ENCODE measurements at regions not wholly inside any gene's neighbourhood (a gene's known extent, or its start where the extent isn't known, plus 50 kb on each side); places are given as distances from the start of the nearest gene placed in this dataset.

DNA sequence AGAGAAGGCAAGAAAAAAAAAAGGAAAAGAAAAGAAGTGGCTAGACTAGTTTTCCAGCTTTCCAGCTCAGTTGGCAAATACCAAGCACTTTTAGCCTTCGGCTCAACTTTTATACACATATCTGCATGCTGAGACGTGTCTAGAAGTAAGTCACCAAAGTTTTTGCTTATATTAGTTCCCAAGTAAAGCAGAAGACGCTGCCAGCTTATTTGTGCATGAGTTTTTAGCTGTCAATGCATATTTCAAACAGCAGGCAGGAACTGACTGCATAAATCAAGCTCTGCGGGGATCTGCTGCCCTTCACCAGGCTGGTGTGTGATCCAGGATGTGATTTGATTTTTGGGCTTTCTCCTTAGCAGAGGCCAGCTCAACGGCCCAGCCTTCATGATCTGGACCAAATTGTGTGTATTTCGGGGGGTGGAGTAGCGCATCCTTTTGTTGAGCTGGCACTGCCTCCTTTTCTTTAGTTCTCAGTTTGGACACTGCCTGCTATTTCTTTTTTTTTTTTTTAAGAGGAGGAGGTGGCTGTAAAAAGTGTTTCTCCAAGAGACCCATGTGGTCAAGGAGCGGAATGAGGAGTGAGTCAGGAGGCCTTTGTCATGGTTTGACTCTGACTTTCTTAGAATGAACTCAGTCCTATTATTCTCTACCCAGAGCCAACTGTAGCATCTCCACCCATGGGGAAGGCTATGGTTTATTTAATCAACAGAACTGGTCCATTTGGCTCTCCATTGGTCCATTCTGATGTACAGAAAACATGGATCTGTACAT is 162.6 kb upstream of the XYLT1 start:
- Mint-ChIP-seq H3K27me3 (ENCODE audit: low read depth) (no peaks in the 10 kb centered on the region), H3K4me3 (no peak overlapping the region), H3K9me3 (peaks cover 11% of the 10 kb centered on the region; the same call in 1 of the 2 replicates), H3K36me3 (no peaks in the 10 kb centered on the region), H3K4me1 (peaks cover 18% of the 10 kb centered on the region), H3K27ac (no peak overlapping the region)
- no peak for DNase-seq (ENCODE audit: low spot score)
- no peak for TF ChIP-seq ZNF121 (CRISPR knock-in tag; IDR thresholded peaks at IDR 0.05)
- no peak for TF ChIP-seq NR1H2 (CRISPR knock-in tag; IDR thresholded peaks at IDR 0.05)
- no peak for TF ChIP-seq ZNF263 (CRISPR knock-in tag; IDR thresholded peaks at IDR 0.05; ENCODE audit: low read depth)
- TF ChIP-seq, protein P1, sequence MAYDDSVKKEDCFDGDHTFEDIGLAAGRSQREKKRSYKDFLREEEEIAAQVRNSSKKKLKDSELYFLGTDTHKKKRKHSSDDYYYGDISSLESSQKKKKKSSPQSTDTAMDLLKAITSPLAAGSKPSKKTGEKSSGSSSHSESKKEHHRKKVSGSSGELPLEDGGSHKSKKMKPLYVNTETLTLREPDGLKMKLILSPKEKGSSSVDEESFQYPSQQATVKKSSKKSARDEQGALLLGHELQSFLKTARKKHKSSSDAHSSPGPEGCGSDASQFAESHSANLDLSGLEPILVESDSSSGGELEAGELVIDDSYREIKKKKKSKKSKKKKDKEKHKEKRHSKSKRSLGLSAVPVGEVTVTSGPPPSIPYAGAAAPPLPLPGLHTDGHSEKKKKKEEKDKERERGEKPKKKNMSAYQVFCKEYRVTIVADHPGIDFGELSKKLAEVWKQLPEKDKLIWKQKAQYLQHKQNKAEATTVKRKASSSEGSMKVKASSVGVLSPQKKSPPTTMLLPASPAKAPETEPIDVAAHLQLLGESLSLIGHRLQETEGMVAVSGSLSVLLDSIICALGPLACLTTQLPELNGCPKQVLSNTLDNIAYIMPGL (CRISPR knock-in tag; IDR thresholded peaks at IDR 0.05), result no peak
- TF ChIP-seq, protein P2, sequence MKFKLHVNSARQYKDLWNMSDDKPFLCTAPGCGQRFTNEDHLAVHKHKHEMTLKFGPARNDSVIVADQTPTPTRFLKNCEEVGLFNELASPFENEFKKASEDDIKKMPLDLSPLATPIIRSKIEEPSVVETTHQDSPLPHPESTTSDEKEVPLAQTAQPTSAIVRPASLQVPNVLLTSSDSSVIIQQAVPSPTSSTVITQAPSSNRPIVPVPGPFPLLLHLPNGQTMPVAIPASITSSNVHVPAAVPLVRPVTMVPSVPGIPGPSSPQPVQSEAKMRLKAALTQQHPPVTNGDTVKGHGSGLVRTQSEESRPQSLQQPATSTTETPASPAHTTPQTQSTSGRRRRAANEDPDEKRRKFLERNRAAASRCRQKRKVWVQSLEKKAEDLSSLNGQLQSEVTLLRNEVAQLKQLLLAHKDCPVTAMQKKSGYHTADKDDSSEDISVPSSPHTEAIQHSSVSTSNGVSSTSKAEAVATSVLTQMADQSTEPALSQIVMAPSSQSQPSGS (CRISPR knock-in tag; IDR thresholded peaks at IDR 0.05; ENCODE audit: borderline replicate concordance, low read depth), result no peak
- TF ChIP-seq ZNF219 (CRISPR knock-in tag; IDR thresholded peaks at IDR 0.05; ENCODE audit: borderline replicate concordance), result no peak
- no peak for TF ChIP-seq FOXJ3 (CRISPR knock-in tag; IDR thresholded peaks at IDR 0.05; ENCODE audit: borderline replicate concordance)
- TF ChIP-seq ZNF317 (CRISPR knock-in tag; IDR thresholded peaks at IDR 0.05; ENCODE audit: borderline replicate concordance, low read depth), result no peak
- TF ChIP-seq CREM (CRISPR knock-in tag; IDR thresholded peaks at IDR 0.05), result no peak
- TF ChIP-seq ZNF138 (CRISPR knock-in tag; conservative IDR thresholded peaks at IDR 0.05), result no peak
- TF ChIP-seq, protein P3, sequence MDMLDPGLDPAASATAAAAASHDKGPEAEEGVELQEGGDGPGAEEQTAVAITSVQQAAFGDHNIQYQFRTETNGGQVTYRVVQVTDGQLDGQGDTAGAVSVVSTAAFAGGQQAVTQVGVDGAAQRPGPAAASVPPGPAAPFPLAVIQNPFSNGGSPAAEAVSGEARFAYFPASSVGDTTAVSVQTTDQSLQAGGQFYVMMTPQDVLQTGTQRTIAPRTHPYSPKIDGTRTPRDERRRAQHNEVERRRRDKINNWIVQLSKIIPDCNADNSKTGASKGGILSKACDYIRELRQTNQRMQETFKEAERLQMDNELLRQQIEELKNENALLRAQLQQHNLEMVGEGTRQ (CRISPR knock-in tag; IDR thresholded peaks at IDR 0.05), result no peak
- POLR2A ChIA-PET, result no interaction called here
- CTCF ChIA-PET, result interaction anchor here (0.6 to 0.7 kb wide), 2 partner anchors 54 to 439 kb away, joined by 3 read pairs; no protein-coding TSS in a partner anchor
- ATAC-seq, result no peak

DNA sequence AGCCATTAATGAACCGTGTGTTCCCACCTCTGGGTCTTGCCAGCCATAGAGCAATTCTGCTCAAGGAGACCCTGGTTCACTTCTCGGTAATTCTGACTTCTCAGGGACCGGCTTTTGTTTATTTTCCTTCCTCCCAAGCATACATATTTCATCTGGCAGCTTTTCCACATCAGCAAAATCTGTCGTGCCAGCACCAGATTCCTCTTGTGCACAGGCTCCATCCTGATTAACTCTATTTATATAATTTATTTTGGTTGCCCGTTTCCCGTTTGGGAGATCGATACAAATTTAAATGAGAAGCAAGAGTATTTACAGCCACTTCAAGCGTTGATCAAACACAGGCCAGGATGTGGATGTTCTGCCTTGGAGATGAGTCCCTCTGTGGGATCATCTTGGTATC is 161.9 kb upstream of the XYLT1 start:
- TF ChIP-seq, protein P3 (CRISPR knock-in tag; IDR thresholded peaks at IDR 0.05), result no peak
- DNase-seq (ENCODE audit: low spot score) (no peak), ATAC-seq (no peak)
- no peak overlapping the region for H3K4me3 Mint-ChIP-seq
- ChIA-PET POLR2A (no interaction called here), CTCF (interaction anchor here (0.6 kb wide), 1 partner anchor 54 kb away, joined by 3 read pairs; no protein-coding TSS in a partner anchor)
- H3K36me3 Mint-ChIP-seq, result no peaks in the 10 kb centered on the region; the same call in 1 of the 2 replicates
- peaks cover 18% of the 10 kb centered on the region for H3K4me1 Mint-ChIP-seq
- H3K27me3 Mint-ChIP-seq (ENCODE audit: low read depth), result no peaks in the 10 kb centered on the region
- H3K9me3 Mint-ChIP-seq, result peaks cover 15% of the 10 kb centered on the region
- no peak overlapping the region for H3K27ac Mint-ChIP-seq

DNA sequence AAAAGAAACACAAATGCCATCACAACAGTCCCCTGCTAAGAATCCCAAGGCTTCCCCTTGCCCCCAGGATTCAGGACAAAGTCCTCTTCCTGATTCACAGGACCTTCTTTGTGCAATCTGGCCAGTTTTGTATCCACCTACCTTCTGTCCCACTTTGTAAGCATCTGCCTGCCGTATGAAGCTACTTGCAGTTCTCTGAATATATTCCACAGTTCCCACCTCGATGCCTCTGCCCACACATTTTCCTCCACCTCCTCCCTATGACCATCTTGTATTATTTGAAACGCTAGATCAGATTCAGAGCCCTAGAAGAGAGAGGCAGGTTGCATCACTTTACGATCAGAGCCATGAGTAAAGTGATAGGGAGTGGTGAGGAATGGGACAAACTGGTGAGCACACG is 159.2 kb upstream of the XYLT1 start:
- H3K9me3 Mint-ChIP-seq, result peaks cover 37% of the 10 kb centered on the region
- DNase-seq (ENCODE audit: low spot score) (no peak), ATAC-seq (no peak)
- no peak for TF ChIP-seq IRF2 (CRISPR knock-in tag; IDR thresholded peaks at IDR 0.05; ENCODE audit: borderline replicate concordance, low read depth)
- no peak for TF ChIP-seq GABPB1 (CRISPR knock-in tag; IDR thresholded peaks at IDR 0.05)
- TF ChIP-seq, protein P4, sequence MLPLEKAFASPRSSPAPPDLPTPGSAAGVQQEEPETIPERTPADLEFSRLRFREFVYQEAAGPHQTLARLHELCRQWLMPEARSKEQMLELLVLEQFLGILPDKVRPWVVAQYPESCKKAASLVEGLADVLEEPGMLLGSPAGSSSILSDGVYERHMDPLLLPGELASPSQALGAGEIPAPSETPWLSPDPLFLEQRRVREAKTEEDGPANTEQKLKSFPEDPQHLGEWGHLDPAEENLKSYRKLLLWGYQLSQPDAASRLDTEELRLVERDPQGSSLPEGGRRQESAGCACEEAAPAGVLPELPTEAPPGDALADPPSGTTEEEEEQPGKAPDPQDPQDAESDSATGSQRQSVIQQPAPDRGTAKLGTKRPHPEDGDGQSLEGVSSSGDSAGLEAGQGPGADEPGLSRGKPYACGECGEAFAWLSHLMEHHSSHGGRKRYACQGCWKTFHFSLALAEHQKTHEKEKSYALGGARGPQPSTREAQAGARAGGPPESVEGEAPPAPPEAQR (CRISPR knock-in tag; IDR thresholded peaks at IDR 0.05), result no peak
- TF ChIP-seq RELA (CRISPR knock-in tag; IDR thresholded peaks at IDR 0.05; ENCODE audit: borderline replicate concordance), result no peak
- TF ChIP-seq, protein P5, sequence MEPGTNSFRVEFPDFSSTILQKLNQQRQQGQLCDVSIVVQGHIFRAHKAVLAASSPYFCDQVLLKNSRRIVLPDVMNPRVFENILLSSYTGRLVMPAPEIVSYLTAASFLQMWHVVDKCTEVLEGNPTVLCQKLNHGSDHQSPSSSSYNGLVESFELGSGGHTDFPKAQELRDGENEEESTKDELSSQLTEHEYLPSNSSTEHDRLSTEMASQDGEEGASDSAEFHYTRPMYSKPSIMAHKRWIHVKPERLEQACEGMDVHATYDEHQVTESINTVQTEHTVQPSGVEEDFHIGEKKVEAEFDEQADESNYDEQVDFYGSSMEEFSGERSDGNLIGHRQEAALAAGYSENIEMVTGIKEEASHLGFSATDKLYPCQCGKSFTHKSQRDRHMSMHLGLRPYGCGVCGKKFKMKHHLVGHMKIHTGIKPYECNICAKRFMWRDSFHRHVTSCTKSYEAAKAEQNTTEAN (CRISPR knock-in tag; IDR thresholded peaks at IDR 0.05), result no peak
- H3K36me3 Mint-ChIP-seq, result peaks cover 18% of the 10 kb centered on the region
- no peaks in the 10 kb centered on the region; the same call in 1 of the 2 replicates for H3K27me3 Mint-ChIP-seq (ENCODE audit: low read depth)
- no peak overlapping the region for H3K27ac Mint-ChIP-seq
- no peak overlapping the region for H3K4me3 Mint-ChIP-seq
- ChIA-PET CTCF (no interaction called here), POLR2A (no interaction called here)
- peaks cover 16% of the 10 kb centered on the region for H3K4me1 Mint-ChIP-seq

Measured in WTC11 (cell line).